ENCODE measurements at regions not wholly inside any gene's neighbourhood (a gene's known extent, or its start where the extent isn't known, plus 50 kb on each side); places are given as distances from the start of the nearest gene placed in this dataset.
"Not testable (repeated sequence)": the region's sequence is repeated elsewhere in the genome, so short reads cannot be mapped to it uniquely, and the experiment has no call there.

DNA sequence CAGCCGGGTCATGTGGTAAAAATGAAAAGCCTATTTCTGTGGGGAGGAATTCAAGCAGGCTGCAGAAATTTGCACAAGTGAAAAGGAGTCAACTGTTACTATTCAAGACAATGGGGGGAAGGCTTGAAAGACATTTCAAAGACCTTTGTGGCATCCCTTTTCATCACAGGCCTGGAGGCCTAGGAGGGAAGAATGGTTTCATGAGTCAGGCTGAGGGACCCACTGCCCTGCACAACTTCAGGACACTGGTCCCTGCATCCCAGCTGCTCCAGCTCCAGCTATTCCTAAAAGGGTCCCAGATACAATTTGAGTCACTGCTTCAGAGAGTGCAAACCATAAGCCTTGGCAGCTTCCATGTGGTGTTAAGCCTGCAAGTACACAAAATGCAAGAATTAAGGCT is 85.3 kb upstream of the POU3F4 start (continued):
- TF ChIP-seq, protein P1, sequence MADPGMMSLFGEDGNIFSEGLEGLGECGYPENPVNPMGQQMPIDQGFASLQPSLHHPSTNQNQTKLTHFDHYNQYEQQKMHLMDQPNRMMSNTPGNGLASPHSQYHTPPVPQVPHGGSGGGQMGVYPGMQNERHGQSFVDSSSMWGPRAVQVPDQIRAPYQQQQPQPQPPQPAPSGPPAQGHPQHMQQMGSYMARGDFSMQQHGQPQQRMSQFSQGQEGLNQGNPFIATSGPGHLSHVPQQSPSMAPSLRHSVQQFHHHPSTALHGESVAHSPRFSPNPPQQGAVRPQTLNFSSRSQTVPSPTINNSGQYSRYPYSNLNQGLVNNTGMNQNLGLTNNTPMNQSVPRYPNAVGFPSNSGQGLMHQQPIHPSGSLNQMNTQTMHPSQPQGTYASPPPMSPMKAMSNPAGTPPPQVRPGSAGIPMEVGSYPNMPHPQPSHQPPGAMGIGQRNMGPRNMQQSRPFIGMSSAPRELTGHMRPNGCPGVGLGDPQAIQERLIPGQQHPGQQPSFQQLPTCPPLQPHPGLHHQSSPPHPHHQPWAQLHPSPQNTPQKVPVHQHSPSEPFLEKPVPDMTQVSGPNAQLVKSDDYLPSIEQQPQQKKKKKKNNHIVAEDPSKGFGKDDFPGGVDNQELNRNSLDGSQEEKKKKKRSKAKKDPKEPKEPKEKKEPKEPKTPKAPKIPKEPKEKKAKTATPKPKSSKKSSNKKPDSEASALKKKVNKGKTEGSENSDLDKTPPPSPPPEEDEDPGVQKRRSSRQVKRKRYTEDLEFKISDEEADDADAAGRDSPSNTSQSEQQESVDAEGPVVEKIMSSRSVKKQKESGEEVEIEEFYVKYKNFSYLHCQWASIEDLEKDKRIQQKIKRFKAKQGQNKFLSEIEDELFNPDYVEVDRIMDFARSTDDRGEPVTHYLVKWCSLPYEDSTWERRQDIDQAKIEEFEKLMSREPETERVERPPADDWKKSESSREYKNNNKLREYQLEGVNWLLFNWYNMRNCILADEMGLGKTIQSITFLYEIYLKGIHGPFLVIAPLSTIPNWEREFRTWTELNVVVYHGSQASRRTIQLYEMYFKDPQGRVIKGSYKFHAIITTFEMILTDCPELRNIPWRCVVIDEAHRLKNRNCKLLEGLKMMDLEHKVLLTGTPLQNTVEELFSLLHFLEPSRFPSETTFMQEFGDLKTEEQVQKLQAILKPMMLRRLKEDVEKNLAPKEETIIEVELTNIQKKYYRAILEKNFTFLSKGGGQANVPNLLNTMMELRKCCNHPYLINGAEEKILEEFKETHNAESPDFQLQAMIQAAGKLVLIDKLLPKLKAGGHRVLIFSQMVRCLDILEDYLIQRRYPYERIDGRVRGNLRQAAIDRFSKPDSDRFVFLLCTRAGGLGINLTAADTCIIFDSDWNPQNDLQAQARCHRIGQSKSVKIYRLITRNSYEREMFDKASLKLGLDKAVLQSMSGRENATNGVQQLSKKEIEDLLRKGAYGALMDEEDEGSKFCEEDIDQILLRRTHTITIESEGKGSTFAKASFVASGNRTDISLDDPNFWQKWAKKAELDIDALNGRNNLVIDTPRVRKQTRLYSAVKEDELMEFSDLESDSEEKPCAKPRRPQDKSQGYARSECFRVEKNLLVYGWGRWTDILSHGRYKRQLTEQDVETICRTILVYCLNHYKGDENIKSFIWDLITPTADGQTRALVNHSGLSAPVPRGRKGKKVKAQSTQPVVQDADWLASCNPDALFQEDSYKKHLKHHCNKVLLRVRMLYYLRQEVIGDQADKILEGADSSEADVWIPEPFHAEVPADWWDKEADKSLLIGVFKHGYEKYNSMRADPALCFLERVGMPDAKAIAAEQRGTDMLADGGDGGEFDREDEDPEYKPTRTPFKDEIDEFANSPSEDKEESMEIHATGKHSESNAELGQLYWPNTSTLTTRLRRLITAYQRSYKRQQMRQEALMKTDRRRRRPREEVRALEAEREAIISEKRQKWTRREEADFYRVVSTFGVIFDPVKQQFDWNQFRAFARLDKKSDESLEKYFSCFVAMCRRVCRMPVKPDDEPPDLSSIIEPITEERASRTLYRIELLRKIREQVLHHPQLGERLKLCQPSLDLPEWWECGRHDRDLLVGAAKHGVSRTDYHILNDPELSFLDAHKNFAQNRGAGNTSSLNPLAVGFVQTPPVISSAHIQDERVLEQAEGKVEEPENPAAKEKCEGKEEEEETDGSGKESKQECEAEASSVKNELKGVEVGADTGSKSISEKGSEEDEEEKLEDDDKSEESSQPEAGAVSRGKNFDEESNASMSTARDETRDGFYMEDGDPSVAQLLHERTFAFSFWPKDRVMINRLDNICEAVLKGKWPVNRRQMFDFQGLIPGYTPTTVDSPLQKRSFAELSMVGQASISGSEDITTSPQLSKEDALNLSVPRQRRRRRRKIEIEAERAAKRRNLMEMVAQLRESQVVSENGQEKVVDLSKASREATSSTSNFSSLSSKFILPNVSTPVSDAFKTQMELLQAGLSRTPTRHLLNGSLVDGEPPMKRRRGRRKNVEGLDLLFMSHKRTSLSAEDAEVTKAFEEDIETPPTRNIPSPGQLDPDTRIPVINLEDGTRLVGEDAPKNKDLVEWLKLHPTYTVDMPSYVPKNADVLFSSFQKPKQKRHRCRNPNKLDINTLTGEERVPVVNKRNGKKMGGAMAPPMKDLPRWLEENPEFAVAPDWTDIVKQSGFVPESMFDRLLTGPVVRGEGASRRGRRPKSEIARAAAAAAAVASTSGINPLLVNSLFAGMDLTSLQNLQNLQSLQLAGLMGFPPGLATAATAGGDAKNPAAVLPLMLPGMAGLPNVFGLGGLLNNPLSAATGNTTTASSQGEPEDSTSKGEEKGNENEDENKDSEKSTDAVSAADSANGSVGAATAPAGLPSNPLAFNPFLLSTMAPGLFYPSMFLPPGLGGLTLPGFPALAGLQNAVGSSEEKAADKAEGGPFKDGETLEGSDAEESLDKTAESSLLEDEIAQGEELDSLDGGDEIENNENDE (IDR thresholded peaks at IDR 0.05; ENCODE audit: low read depth, low read length): no peak

DNA sequence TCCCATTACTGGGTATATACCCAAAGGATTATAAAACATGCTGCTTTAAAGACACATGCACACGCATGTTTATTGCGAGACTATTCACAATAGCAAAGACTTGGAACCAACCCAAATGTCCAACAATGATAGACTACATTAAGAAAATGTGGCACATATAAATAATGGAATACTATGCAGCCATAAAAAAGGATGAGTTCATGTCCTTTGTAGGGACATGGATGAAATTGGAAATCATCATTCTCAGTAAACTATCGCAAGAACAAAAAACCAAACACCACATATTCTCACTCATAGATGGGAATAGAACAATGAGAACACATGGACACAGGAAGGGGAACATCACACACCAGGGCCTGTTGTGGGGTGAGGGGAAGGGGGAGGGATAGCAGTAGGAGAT is 65.5 kb upstream of the POU3F4 start:
- H3K9me3 ChIP-seq (replicated peaks; ENCODE audit: control insufficient read depth, insufficient read depth, low read depth, low read length); FAIRE-seq; H3K27me3 ChIP-seq (ENCODE audit: control insufficient read depth in 2 of 2, insufficient read depth in 2 of 2, low read length in 2 of 2); H3K4me1 ChIP-seq (replicated peaks in 1 of 2; ENCODE audit: control insufficient read depth in 2 of 2, insufficient read depth in 2 of 2, low read length in 2 of 2); H4K20me1 ChIP-seq (replicated peaks; ENCODE audit: control insufficient read depth, insufficient read depth, low read length); ATAC-seq; H3K79me2 ChIP-seq (ENCODE audit: control insufficient read depth, insufficient read depth, low read length); DNase-seq (ENCODE audit: extremely low read depth in 1 of 4, low spot score in 3 of 4); POLR2A ChIA-PET; H3K9ac ChIP-seq (ENCODE audit: insufficient read depth in 1 of 2, low read depth in 2 of 2, low read length in 2 of 2); CTCF ChIA-PET (ENCODE audit: low intra/inter-chr PET ratio); intact Hi-C loops (cut with micrococcal nuclease); H3K4me3 ChIP-seq; H3K27ac ChIP-seq (ENCODE audit: extremely low read depth, low read depth, low read length); BruUV-seq (replicated peaks); H3K36me3 ChIP-seq (ENCODE audit: control insufficient read depth, insufficient read depth, low read length); H2AFZ ChIP-seq (ENCODE audit: low read depth, low read length); in situ Hi-C loops (cut with MboI); H3K9me1 ChIP-seq (ENCODE audit: control insufficient read depth, insufficient read depth, low read length); H3K4me2 ChIP-seq (ENCODE audit: insufficient read depth, low read length): not testable (repeated sequence)
- WGBS (ENCODE audit: insufficient coverage, low coverage, missing lambda C conversion rate): 0% methylated on average over 2 of the region's 3 CpGs
